Peyer's patch (tissue), 4 donors: ENCODE measurements at regions not wholly inside any gene's neighbourhood (a gene's known extent, or its start where the extent isn't known, plus 50 kb on each side); places are given as distances from the start of the nearest gene placed in this dataset.

Source experiments
- DNase-seq, 3 donors: peaks; one replicate each; pipeline ENCODE4 v3.0.0-alpha.2; 2017 to 2019
- H3K27ac ChIP-seq, 4 donors: fragments of 200-600 bp; sonication (generic); one replicate each; pipeline ENCODE4 v1.5.1; 2016 to 2019
- H3K27me3 ChIP-seq, 2 donors: fragments of 200-600 bp; sonication (generic); one replicate each; pipeline ENCODE4 v1.5.1; 2019
- H3K36me3 ChIP-seq, 3 donors: fragments of 200-600 bp; sonication (generic); one replicate each; pipeline ENCODE4 v1.5.1; 2016 to 2019
- H3K4me1 ChIP-seq, 4 donors: fragments of 200-600 bp; sonication (generic); one replicate each; pipeline ENCODE4 v1.5.1; 2016 to 2019
- H3K4me3 ChIP-seq, 4 donors: fragments of 200-600 bp; sonication (generic); 1 replicate in 3 of 4; 2 replicates in 1 of 4; pipeline ENCODE4 v1.5.1; 2016 to 2019; ENCODE audit warnings: mild to moderate bottlenecking in 1 of 4
- H3K9me3 ChIP-seq, 4 donors: fragments of 200-600 bp; sonication (generic); one replicate each; pipeline ENCODE4 v1.5.1; 2016 to 2019; ENCODE audit warnings: mild to moderate bottlenecking in 1 of 4
- POLR2A ChIP-seq, 2 donors: fragments of 450-650 bp; IDR thresholded peaks; one replicate each; pipeline ENCODE4 v1.5.1; 2017; ENCODE audit warnings: antibody characterized with exemption in 2 of 2, mild to moderate bottlenecking in 2 of 2, moderate library complexity in 2 of 2
- TF ChIP-seq, protein P1 (sequence below), 6 experiments: fragments of 450-650 bp in 4 of 6; fragments of 200-600 bp in 2 of 6; sonication (generic) in 1 of 6; IDR thresholded peaks; one replicate each; pipeline ENCODE4 v1.5.1; 2017 to 2019; ENCODE audit warnings: antibody characterized with exemption in 6 of 6, mild to moderate bottlenecking in 3 of 6, moderate library complexity in 1 of 6

GRCh38 chr3:115548611-115549010 lies 74.7 kb upstream of the GAP43 start:
- DNase-seq, result no peak
- no peaks in the 10 kb centered on the region for H3K27me3 ChIP-seq
- no peaks in the 10 kb centered on the region for H3K36me3 ChIP-seq
- H3K4me1 ChIP-seq, result no peaks in the 10 kb centered on the region
- H3K27ac ChIP-seq, result no peak overlapping the region
- H3K9me3 ChIP-seq, result no peaks in the 10 kb centered on the region
- no peak overlapping the region for H3K4me3 ChIP-seq
- no peak for TF ChIP-seq POLR2A (IDR thresholded peaks at IDR 0.05)

DNA sequence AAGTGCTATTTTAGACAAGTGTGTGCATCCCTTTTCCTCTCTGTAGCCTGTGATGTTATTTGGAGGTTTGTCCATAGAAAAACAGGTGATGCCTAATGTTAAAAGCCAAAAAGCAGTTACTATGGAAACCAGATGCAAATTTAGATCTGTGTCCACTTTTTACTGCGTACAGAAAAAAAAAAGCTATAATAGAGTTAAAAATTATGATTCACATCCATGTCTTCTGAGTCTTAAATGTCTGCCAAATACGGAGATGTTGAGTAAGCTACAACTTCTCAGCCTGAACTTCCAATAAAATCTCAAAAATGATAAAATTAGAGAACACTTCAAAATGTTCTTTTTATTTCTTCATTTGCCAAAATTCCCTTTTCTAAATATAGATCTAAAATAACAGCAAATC lies 74.2 kb upstream of the GAP43 start:
- Histone ChIP-seq H3K4me3 (no peak overlapping the region), H3K27me3 (no peaks in the 10 kb centered on the region), H3K36me3 (no peaks in the 10 kb centered on the region), H3K27ac (no peak overlapping the region), H3K9me3 (no peaks in the 10 kb centered on the region), H3K4me1 (no peaks in the 10 kb centered on the region)
- no peak for TF ChIP-seq POLR2A (IDR thresholded peaks at IDR 0.05)
- TF ChIP-seq, protein P1, sequence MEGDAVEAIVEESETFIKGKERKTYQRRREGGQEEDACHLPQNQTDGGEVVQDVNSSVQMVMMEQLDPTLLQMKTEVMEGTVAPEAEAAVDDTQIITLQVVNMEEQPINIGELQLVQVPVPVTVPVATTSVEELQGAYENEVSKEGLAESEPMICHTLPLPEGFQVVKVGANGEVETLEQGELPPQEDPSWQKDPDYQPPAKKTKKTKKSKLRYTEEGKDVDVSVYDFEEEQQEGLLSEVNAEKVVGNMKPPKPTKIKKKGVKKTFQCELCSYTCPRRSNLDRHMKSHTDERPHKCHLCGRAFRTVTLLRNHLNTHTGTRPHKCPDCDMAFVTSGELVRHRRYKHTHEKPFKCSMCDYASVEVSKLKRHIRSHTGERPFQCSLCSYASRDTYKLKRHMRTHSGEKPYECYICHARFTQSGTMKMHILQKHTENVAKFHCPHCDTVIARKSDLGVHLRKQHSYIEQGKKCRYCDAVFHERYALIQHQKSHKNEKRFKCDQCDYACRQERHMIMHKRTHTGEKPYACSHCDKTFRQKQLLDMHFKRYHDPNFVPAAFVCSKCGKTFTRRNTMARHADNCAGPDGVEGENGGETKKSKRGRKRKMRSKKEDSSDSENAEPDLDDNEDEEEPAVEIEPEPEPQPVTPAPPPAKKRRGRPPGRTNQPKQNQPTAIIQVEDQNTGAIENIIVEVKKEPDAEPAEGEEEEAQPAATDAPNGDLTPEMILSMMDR (IDR thresholded peaks at IDR 0.05), result no peak
- no peak for DNase-seq

GRCh38 chr3:115550285-115550761 lies 73.0 kb upstream of the GAP43 start:
- no peaks in the 10 kb centered on the region for H3K27me3 ChIP-seq
- no peak overlapping the region for H3K4me3 ChIP-seq
- H3K36me3 ChIP-seq, result no peaks in the 10 kb centered on the region
- H3K27ac ChIP-seq, result no peak overlapping the region
- no peaks in the 10 kb centered on the region for H3K9me3 ChIP-seq
- DNase-seq, result no peak
- TF ChIP-seq, protein P1 (IDR thresholded peaks at IDR 0.05), result no peak
- TF ChIP-seq POLR2A (IDR thresholded peaks at IDR 0.05), result no peak
- no peaks in the 10 kb centered on the region for H3K4me1 ChIP-seq

DNA sequence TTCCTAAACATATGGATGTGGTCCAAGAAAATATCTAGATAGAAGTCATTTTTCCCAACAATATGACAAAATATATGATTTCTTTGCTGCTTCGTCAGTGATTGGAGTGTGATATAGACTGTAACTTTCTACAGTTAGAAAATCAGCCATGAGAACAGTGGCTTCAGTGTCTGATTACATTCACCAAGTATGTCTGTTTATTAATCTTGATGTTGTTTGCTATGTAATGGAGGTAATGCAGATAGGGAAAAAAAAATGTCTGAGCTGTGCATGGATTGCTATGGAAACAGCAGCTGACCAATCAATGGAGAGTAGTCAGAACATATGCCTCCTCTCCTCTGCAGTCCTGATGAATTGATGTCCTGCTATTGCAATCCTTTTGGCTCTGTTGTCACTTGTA lies 72.3 kb upstream of the GAP43 start:
- DNase-seq, result no peak
- Histone ChIP-seq H3K27me3 (no peaks in the 10 kb centered on the region), H3K4me1 (no peaks in the 10 kb centered on the region), H3K36me3 (no peaks in the 10 kb centered on the region), H3K9me3 (no peaks in the 10 kb centered on the region), H3K4me3 (no peak overlapping the region), H3K27ac (no peak overlapping the region)
- TF ChIP-seq, protein P1 (IDR thresholded peaks at IDR 0.05), result no peak
- TF ChIP-seq POLR2A (IDR thresholded peaks at IDR 0.05), result no peak

- H3K4me1 ChIP-seq, result no peaks in the 10 kb centered on the region
- no peaks in the 10 kb centered on the region for H3K9me3 ChIP-seq
- H3K4me3 ChIP-seq, result no peak overlapping the region
- TF ChIP-seq, protein P1 (IDR thresholded peaks at IDR 0.05), result no peak
- no peak for TF ChIP-seq POLR2A (IDR thresholded peaks at IDR 0.05)
- H3K36me3 ChIP-seq, result no peaks in the 10 kb centered on the region
- no peak for DNase-seq
- no peaks in the 10 kb centered on the region for H3K27me3 ChIP-seq
- no peak overlapping the region for H3K27ac ChIP-seq
Observed at GRCh38 chr3:115552007-115552406, 71.3 kb upstream of the GAP43 start.

DNA sequence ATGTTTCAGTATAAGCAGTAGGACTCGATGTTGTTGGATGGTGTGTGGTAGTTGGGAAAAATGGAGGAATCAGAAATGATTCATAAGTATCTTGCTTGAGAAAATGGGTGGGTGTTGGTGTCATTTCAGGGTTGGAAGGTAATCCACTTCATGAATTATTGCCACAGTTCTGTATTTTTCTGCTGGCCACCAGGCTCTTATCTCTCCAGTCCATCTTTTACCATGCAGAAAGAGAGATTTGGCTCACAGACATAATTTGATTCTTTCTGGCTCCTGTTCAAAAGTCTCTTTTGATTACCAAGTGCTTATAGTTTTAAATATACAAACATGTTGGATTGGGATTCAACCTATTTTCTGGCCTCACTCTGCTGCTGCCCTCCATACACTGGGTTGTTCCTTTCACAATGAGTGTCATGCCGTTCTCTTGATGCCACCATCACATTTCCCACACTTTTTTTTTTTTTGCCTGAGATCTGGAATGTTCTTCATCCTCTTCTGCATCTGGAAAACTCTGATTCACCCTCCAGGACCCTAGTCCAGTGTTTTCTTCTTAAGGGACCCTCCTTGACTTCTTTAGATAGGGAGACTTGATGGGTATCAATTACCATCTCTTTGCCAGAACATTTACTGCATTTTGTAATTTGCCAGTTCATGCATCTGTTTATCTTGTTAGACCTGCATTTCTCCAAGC lies 69.4 kb upstream of the GAP43 start:
- TF ChIP-seq, protein P1 (IDR thresholded peaks at IDR 0.05), result no peak
- TF ChIP-seq POLR2A (IDR thresholded peaks at IDR 0.05), result no peak
- DNase-seq, result no peak
- Histone ChIP-seq H3K27ac (no peak overlapping the region), H3K36me3 (no peaks in the 10 kb centered on the region), H3K9me3 (no peaks in the 10 kb centered on the region), H3K4me3 (no peak overlapping the region), H3K27me3 (no peaks in the 10 kb centered on the region), H3K4me1 (no peaks in the 10 kb centered on the region)
